Gastroesophageal sphincter (tissue), 3 donors: ENCODE measurements at regions not wholly inside any gene's neighbourhood (a gene's known extent, or its start where the extent isn't known, plus 50 kb on each side); places are given as distances from the start of the nearest gene placed in this dataset.

Experiments
- CTCF ChIP-seq, 4 experiments: fragments of 200-600 bp in 2 of 4; fragments of 450-650 bp in 2 of 4; sonication (generic) in 1 of 4; IDR thresholded peaks; one replicate each; pipeline ENCODE4 v1.5.1; 2017 to 2019; ENCODE audit warnings: antibody characterized with exemption in 4 of 4, mild to moderate bottlenecking in 2 of 4, moderate library complexity in 2 of 4
- EP300 ChIP-seq: sonication (generic); formaldehyde crosslinking; IDR thresholded peaks from one replicate; pipeline ENCODE4 v1.6.1; 2017; ENCODE audit warnings: antibody characterized with exemption, mild to moderate bottlenecking
- POLR2A ChIP-seq, 2 donors: fragments of 450-650 bp; IDR thresholded peaks; one replicate each; pipeline ENCODE4 v1.6.1; 2017; ENCODE audit warnings: antibody characterized with exemption in 2 of 2, mild to moderate bottlenecking in 2 of 2, moderate library complexity in 1 of 2
- POLR2AphosphoS5 ChIP-seq: sonication (generic); formaldehyde crosslinking; IDR thresholded peaks from one replicate; pipeline ENCODE4 v1.6.1; 2017; ENCODE audit warnings: antibody characterized with exemption

DNA sequence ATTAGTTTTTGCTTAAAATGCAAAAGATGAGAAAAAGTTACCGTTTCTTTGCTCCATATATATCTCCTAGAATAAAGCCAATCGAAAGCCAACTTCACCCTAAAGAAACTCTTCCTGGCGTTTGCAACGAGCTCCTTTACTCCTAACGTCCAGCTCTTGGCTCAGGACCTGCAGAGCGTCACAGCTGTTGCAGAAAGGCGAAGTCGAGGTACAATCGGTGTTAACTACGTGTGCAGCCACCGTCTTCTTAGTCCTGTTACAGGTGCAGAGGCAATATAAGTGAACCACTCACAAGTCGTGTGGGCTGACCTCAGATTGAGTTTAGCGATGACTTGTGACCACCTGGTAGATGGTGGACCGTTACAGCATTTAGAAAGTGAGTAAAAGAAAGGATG is 113.1 kb downstream of the TRIM27 start:
- TF ChIP-seq POLR2A (IDR thresholded peaks at IDR 0.05) (no peak), CTCF (IDR thresholded peaks at IDR 0.05) (no peak), EP300 (no peak), POLR2AphosphoS5 (no peak)
